ENCODE measurements at regions not wholly inside any gene's neighbourhood (a gene's known extent, or its start where the extent isn't known, plus 50 kb on each side); places are given as distances from the start of the nearest gene placed in this dataset.

DNA sequence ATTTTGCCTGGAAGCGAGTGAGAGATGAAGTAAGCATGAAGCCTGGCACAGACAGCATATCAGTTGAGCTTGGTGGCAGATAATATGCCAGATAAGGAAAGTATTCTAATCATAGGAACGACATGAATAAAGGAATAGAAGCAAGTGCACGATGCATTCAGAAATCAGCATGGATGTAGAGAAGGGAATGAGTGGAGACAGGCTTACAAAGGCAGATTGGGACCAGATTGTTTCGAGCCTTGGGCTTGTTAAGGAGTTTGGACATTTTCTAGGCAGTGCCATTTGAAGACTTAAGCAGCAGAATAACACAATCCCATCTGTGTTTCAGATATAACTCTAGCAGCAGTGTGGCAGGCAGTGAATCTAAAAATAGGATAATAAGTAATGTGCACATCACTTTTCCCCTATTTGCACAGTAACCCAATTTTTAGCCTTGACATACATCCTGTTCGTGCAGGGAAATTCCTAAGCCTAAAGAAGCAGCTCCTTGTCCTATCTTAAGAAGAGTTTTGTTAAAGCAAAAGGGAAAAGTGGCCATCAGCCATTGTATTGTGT lies 450.2 kb downstream of the PLCL1 start:
- no peaks in the 10 kb centered on the region for H3K27me3 ChIP-seq (ENCODE audit: control insufficient read depth, insufficient read depth, low read length)
- TF ChIP-seq, protein P1, sequence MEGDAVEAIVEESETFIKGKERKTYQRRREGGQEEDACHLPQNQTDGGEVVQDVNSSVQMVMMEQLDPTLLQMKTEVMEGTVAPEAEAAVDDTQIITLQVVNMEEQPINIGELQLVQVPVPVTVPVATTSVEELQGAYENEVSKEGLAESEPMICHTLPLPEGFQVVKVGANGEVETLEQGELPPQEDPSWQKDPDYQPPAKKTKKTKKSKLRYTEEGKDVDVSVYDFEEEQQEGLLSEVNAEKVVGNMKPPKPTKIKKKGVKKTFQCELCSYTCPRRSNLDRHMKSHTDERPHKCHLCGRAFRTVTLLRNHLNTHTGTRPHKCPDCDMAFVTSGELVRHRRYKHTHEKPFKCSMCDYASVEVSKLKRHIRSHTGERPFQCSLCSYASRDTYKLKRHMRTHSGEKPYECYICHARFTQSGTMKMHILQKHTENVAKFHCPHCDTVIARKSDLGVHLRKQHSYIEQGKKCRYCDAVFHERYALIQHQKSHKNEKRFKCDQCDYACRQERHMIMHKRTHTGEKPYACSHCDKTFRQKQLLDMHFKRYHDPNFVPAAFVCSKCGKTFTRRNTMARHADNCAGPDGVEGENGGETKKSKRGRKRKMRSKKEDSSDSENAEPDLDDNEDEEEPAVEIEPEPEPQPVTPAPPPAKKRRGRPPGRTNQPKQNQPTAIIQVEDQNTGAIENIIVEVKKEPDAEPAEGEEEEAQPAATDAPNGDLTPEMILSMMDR (IDR thresholded peaks at IDR 0.05; ENCODE audit: low read depth, low read length), result no peak
- DNase-seq (ENCODE audit: low read depth, low spot score), result no peak
- H3K9me3 ChIP-seq (ENCODE audit: control insufficient read depth, insufficient read depth, low read length), result no peaks in the 10 kb centered on the region
- ChIA-PET POLR2A (no interaction called here), CTCF (no interaction called here)
- no peak overlapping the region for H3K27ac ChIP-seq (ENCODE audit: low read depth, low read length)
- no peak overlapping the region for H3K4me3 ChIP-seq (ENCODE audit: low read depth, low read length)

DNA sequence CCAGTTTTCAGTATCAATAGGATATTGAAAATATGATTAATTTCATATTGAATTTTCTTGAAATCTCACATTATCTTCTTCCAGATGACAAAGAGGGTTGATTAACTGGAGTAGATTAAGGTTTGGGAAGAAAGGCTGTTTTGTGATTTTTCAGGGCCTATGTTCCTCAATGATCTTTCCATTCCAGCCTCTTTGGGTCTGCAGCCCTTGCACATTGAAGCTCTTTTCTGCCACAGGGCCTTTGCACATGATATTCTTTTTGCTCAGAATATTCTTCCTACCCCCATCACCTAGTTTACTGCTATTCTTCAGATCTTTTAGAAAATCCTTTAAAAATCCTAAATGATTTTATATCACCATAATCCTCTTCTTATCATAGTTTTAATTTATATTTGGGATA lies 449.6 kb downstream of the PLCL1 start:
- no peaks in the 10 kb centered on the region for H3K27me3 ChIP-seq (ENCODE audit: control insufficient read depth, insufficient read depth, low read length)
- POLR2A ChIA-PET, result no interaction called here
- DNase-seq (ENCODE audit: low read depth, low spot score), result no peak
- H3K9me3 ChIP-seq (ENCODE audit: control insufficient read depth, insufficient read depth, low read length), result no peaks in the 10 kb centered on the region
- no peak overlapping the region for H3K27ac ChIP-seq (ENCODE audit: low read depth, low read length)
- CTCF ChIA-PET, result interaction anchor here (0.7 kb wide), 1 partner anchor 55 kb away, joined by 4 read pairs; no protein-coding TSS in a partner anchor
- H3K4me3 ChIP-seq (ENCODE audit: low read depth, low read length), result no peak overlapping the region
- TF ChIP-seq, protein P1 (IDR thresholded peaks at IDR 0.05; ENCODE audit: low read depth, low read length), result no peak

DNA sequence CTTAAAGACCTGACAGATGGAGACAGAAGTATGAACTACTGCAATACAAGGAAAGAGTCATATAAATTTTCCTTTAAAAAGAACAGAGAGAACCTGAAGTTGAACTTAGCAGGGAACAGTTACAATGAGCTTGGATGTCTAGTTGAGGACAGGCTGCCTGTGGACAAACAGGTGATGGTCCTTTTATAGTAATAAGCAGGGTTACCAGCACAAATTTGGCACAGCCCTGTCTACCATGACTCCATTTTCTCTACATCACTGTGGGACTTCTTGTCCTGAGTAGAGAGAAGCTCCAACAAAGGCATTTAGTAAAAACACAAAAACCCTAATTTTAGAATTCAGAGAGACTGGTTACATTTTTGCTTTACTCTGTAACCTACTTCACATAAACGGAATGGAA lies 448.1 kb downstream of the PLCL1 start:
- Histone ChIP-seq H3K9me3 (ENCODE audit: control insufficient read depth, insufficient read depth, low read length) (no peaks in the 10 kb centered on the region), H3K27ac (ENCODE audit: low read depth, low read length) (no peak overlapping the region), H3K27me3 (ENCODE audit: control insufficient read depth, insufficient read depth, low read length) (no peaks in the 10 kb centered on the region), H3K4me3 (ENCODE audit: low read depth, low read length) (no peak overlapping the region)
- no peak for DNase-seq (ENCODE audit: low read depth, low spot score)
- TF ChIP-seq, protein P1 (IDR thresholded peaks at IDR 0.05; ENCODE audit: low read depth, low read length), result no peak
- POLR2A ChIA-PET, result no interaction called here
- CTCF ChIA-PET, result no interaction called here

DNA sequence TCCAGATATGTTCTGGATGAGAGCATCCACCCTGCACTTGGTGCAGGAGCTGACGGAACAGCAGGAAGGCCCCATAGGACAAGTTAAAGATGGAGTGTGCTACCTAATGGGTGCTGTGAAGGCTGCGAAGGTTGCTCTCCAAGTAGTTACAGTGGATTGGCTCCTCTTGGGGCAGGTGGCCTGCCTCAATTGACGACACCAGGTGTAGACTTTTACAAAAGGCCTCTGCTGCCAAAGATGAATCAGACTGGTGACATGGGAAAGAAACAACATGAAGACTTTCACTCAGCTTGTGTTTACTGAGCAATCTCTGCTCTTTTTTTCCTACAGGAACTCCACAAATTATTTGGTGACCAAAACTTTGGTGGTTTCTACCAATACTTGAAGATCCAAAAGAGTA lies 437.7 kb downstream of the PLCL1 start:
- H3K9me3 ChIP-seq (ENCODE audit: control insufficient read depth, insufficient read depth, low read length), result no peaks in the 10 kb centered on the region
- H3K4me3 ChIP-seq (ENCODE audit: low read depth, low read length), result no peak overlapping the region
- CTCF ChIA-PET, result no interaction called here
- POLR2A ChIA-PET, result no interaction called here
- DNase-seq (ENCODE audit: low read depth, low spot score), result no peak
- TF ChIP-seq, protein P1 (IDR thresholded peaks at IDR 0.05; ENCODE audit: low read depth, low read length), result no peak
- no peak overlapping the region for H3K27ac ChIP-seq (ENCODE audit: low read depth, low read length)
- no peaks in the 10 kb centered on the region for H3K27me3 ChIP-seq (ENCODE audit: control insufficient read depth, insufficient read depth, low read length)

DNA sequence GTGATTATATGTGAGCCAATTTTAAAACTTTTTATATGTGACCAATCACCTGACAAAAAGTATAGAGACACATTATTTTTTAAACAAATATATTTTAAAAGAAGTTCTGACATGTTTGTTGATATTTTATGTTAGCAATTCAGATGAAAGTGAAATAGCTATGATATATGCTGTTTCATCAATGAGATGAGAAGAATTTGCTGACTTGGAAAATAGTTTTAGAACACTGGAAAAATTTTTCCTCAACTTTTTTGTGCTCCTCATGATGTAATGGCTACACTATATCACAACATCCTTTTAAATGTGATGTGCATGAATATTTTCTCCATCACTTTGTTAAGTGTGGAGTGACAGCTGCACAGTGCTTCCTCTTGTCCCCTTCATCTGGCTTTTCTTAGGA lies 434.0 kb downstream of the PLCL1 start:
- DNase-seq (ENCODE audit: low read depth, low spot score), result no peak
- H3K27ac ChIP-seq (ENCODE audit: low read depth, low read length), result no peak overlapping the region
- no peaks in the 10 kb centered on the region for H3K27me3 ChIP-seq (ENCODE audit: control insufficient read depth, insufficient read depth, low read length)
- CTCF ChIA-PET, result no interaction called here
- no peaks in the 10 kb centered on the region for H3K9me3 ChIP-seq (ENCODE audit: control insufficient read depth, insufficient read depth, low read length)
- TF ChIP-seq, protein P1 (IDR thresholded peaks at IDR 0.05; ENCODE audit: low read depth, low read length), result no peak
- POLR2A ChIA-PET, result no interaction called here
- no peak overlapping the region for H3K4me3 ChIP-seq (ENCODE audit: low read depth, low read length)

All from AG04450 (cell line).